Esophagus squamous epithelium (tissue), 5 donors: ENCODE measurements at regions not wholly inside any gene's neighbourhood (a gene's known extent, or its start where the extent isn't known, plus 50 kb on each side); places are given as distances from the start of the nearest gene placed in this dataset.

ENCODE experiments used
- DNase-seq: peaks from one replicate; lab custom pipeline; 2025; lab: John Stamatoyannopoulos, UW
- H3K27ac ChIP-seq, 4 donors: fragments of 200-600 bp; sonication (generic); one replicate each; pipeline ENCODE4 v1.5.1; 2016 to 2019; ENCODE audit warnings: mild to moderate bottlenecking in 1 of 4
- H3K27me3 ChIP-seq, 4 donors: fragments of 200-600 bp; sonication (generic); 1 replicate in 3 of 4; 2 replicates in 1 of 4; pipeline versions ENCODE4 v1.5.1 to v1.6.0; 2017 to 2021; ENCODE audit warnings: antibody characterized with exemption in 1 of 4
- H3K36me3 ChIP-seq, 3 donors: fragments of 200-600 bp; sonication (generic); one replicate each; pipeline ENCODE4 v1.5.1; 2016 to 2019
- H3K4me1 ChIP-seq, 3 donors: fragments of 200-600 bp; sonication (generic); one replicate each; pipeline ENCODE4 v1.5.1; 2017 to 2019
- H3K4me3 ChIP-seq, 4 donors: fragments of 200-600 bp; sonication (generic); 1 replicate in 3 of 4; 2 replicates in 1 of 4; pipeline ENCODE4 v1.5.1; 2016 to 2019; ENCODE audit warnings: mild to moderate bottlenecking in 2 of 4, moderate library complexity in 1 of 4
- H3K9me3 ChIP-seq, 3 donors: fragments of 200-600 bp; sonication (generic); one replicate each; pipeline ENCODE4 v1.5.1; 2016 to 2019
- CTCF ChIP-seq, 6 experiments: fragments of 450-650 bp in 4 of 6; fragments of 200-600 bp in 2 of 6; sonication (generic) in 2 of 6; IDR thresholded peaks; one replicate each; pipeline ENCODE4 v1.5.1; 2016 to 2019; ENCODE audit warnings: antibody characterized with exemption in 6 of 6, mild to moderate bottlenecking in 4 of 6, moderate library complexity in 4 of 6
- POLR2A ChIP-seq, 4 donors: fragments of 450-650 bp; IDR thresholded peaks; one replicate each; pipeline ENCODE4 v1.6.1; 2017; ENCODE audit warnings: antibody characterized with exemption in 4 of 4, mild to moderate bottlenecking in 4 of 4, moderate library complexity in 3 of 4
- WGBS, 2 donors: methylation state at CpG; one replicate each; pipeline ENCODE4 v1.1.5; 2018; 5-methylcytosine and 5-hydroxymethylcytosine counted together
- intact Hi-C: fragments of 100-400 bp; cut with DNase I; formaldehyde crosslinking; loops from one replicate; pipeline ENCODE4 v1.15.0; 2022
- donor health status: DM: yes; HTN: yes; CAD: no.

GRCh38 chr3:16759227-16759903 lies 125.4 kb upstream of the PLCL2 start:
- H3K27me3 ChIP-seq, result no peaks in the 10 kb centered on the region
- 57 to 60% methylated on average over 2 of the region's 2 CpGs for WGBS, 2 donors
- H3K9me3 ChIP-seq, result no peaks in the 10 kb centered on the region
- no peaks in the 10 kb centered on the region for H3K36me3 ChIP-seq
- no peak overlapping the region for H3K27ac ChIP-seq
- intact Hi-C loops, result no loop called here
- DNase-seq, result no peak
- H3K4me1 ChIP-seq, result no peaks in the 10 kb centered on the region
- no peak for TF ChIP-seq CTCF (IDR thresholded peaks at IDR 0.05)
- H3K4me3 ChIP-seq, result no peak overlapping the region

- no peaks in the 10 kb centered on the region for H3K36me3 ChIP-seq
Measured at GRCh38 chr3:16761571-16761970, 123.2 kb upstream of the PLCL2 start.

GRCh38 chr3:16765661-16766060 lies 119.1 kb upstream of the PLCL2 start:
- no peak overlapping the region for H3K4me3 ChIP-seq
- TF ChIP-seq CTCF (IDR thresholded peaks at IDR 0.05) (no peak), POLR2A (IDR thresholded peaks at IDR 0.05) (no peak)
- 88 to 90% methylated on average over 1 of the region's 1 CpG for WGBS, 2 donors
- DNase-seq, result no peak
- H3K4me1 ChIP-seq, result no peaks in the 10 kb centered on the region
- intact Hi-C loops, result no loop called here
- no peaks in the 10 kb centered on the region for H3K9me3 ChIP-seq
- H3K27me3 ChIP-seq, result no peaks in the 10 kb centered on the region
- H3K27ac ChIP-seq, result no peak overlapping the region
- H3K36me3 ChIP-seq, result no peaks in the 10 kb centered on the region

More at GRCh38 chr3:16761571-16761970, 123.2 kb upstream of the PLCL2 start:
- H3K9me3 ChIP-seq, result no peaks in the 10 kb centered on the region
- H3K4me3 ChIP-seq, result no peak overlapping the region
- no peaks in the 10 kb centered on the region for H3K27me3 ChIP-seq
- intact Hi-C loops, result no loop called here
- no peaks in the 10 kb centered on the region for H3K4me1 ChIP-seq
- H3K27ac ChIP-seq, result no peak overlapping the region
- TF ChIP-seq POLR2A (IDR thresholded peaks at IDR 0.05) (no peak), CTCF (IDR thresholded peaks at IDR 0.05) (no peak)
- WGBS, 2 donors, result 100% methylated on average over 1 of the region's 1 CpG
- no peak for DNase-seq

GRCh38 chr3:16767006-16767405 lies 117.7 kb upstream of the PLCL2 start:
- Histone ChIP-seq H3K4me1 (no peaks in the 10 kb centered on the region), H3K9me3 (no peaks in the 10 kb centered on the region), H3K36me3 (no peaks in the 10 kb centered on the region), H3K4me3 (no peak overlapping the region), H3K27ac (no peak overlapping the region), H3K27me3 (no peaks in the 10 kb centered on the region)
- TF ChIP-seq POLR2A (IDR thresholded peaks at IDR 0.05), result no peak
- TF ChIP-seq CTCF (IDR thresholded peaks at IDR 0.05), result no peak
- intact Hi-C loops, result no loop called here
- 60 to 78% methylated on average over 3 of the region's 3 CpGs for WGBS, 2 donors
- no peak for DNase-seq

GRCh38 chr3:16768014-16768413 lies 116.7 kb upstream of the PLCL2 start:
- Histone ChIP-seq H3K4me1 (no peaks in the 10 kb centered on the region), H3K36me3 (no peaks in the 10 kb centered on the region), H3K27ac (no peak overlapping the region), H3K4me3 (no peak overlapping the region), H3K27me3 (no peaks in the 10 kb centered on the region), H3K9me3 (no peaks in the 10 kb centered on the region)
- intact Hi-C loops, result no loop called here
- TF ChIP-seq CTCF (IDR thresholded peaks at IDR 0.05), result no peak
- TF ChIP-seq POLR2A (IDR thresholded peaks at IDR 0.05), result no peak
- 30 to 59% methylated on average over 1 of the region's 1 CpG for WGBS, 2 donors
- no peak for DNase-seq
